Nephron (organoid): ENCODE measurements at regions not wholly inside any gene's neighbourhood (a gene's known extent, or its start where the extent isn't known, plus 50 kb on each side); places are given as distances from the start of the nearest gene placed in this dataset.

ENCODE experiments used
- H3K27ac Mint-ChIP-seq, 3 experiments: 2 replicates each; pipeline ENCODE4 v1.8.0; 2020; ENCODE audit warnings: mixed read lengths in 3 of 3, mild to moderate bottlenecking in 2 of 3, moderate library complexity in 1 of 3
- H3K27me3 Mint-ChIP-seq: 2 replicates; pipeline ENCODE4 v1.8.0; 2021; ENCODE audit warnings: low read depth, mild to moderate bottlenecking, moderate library complexity, mixed read lengths
- H3K36me3 Mint-ChIP-seq: 2 replicates; pipeline ENCODE4 v1.8.0; 2020; ENCODE audit warnings: low read depth, mixed read lengths
- H3K4me1 Mint-ChIP-seq: 2 replicates; pipeline ENCODE4 v1.8.0; 2020; ENCODE audit warnings: mixed read lengths
- H3K4me3 Mint-ChIP-seq, 3 experiments: 2 replicates each; pipeline ENCODE4 v1.8.0; 2020; ENCODE audit warnings: mild to moderate bottlenecking in 3 of 3, mixed read lengths in 3 of 3, moderate library complexity in 2 of 3
- H3K9me3 Mint-ChIP-seq: 2 replicates; pipeline ENCODE4 v1.8.0; 2020; ENCODE audit warnings: mixed read lengths
- TF ChIP-seq, protein P1 (sequence below), 3 experiments: fragments of 200-600 bp; sonication (generic); IDR thresholded peaks; one replicate each; pipeline ENCODE4 v1.5.0; 2021; ENCODE audit warnings: antibody characterized with exemption in 3 of 3; ENCODE audit not compliant: unreplicated experiment in 3 of 3

DNA sequence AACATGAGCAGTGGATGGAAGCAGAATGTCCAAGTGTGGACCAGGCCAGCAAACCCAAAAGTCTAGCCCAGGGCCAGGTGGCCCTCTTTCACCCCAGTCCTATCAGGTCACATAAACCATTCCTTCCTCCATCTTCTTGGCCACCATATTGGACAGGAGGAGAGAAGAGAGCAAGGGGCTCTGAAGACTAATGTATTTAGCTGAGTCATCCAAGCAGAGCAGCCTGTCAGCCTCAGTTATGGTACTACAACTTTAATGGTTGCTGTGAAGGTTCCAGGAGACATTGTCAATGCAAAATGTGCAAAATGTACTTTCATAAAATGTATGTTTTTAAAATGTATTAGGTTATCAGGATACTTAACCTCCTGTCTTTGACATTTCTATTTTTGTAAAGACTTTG, 159.5 kb downstream of the GPAM start:
- no peaks in the 10 kb centered on the region for H3K36me3 Mint-ChIP-seq
- no peaks in the 10 kb centered on the region for H3K27me3 Mint-ChIP-seq
- peaks cover 7% of the 10 kb centered on the region for H3K4me1 Mint-ChIP-seq
- peaks cover 3% of the 10 kb centered on the region for H3K9me3 Mint-ChIP-seq
- TF ChIP-seq, protein P1, sequence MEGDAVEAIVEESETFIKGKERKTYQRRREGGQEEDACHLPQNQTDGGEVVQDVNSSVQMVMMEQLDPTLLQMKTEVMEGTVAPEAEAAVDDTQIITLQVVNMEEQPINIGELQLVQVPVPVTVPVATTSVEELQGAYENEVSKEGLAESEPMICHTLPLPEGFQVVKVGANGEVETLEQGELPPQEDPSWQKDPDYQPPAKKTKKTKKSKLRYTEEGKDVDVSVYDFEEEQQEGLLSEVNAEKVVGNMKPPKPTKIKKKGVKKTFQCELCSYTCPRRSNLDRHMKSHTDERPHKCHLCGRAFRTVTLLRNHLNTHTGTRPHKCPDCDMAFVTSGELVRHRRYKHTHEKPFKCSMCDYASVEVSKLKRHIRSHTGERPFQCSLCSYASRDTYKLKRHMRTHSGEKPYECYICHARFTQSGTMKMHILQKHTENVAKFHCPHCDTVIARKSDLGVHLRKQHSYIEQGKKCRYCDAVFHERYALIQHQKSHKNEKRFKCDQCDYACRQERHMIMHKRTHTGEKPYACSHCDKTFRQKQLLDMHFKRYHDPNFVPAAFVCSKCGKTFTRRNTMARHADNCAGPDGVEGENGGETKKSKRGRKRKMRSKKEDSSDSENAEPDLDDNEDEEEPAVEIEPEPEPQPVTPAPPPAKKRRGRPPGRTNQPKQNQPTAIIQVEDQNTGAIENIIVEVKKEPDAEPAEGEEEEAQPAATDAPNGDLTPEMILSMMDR (IDR thresholded peaks at IDR 0.05; ENCODE audit: unreplicated experiment in 3 of 3) = no peak
- no peak overlapping the region for H3K4me3 Mint-ChIP-seq
- H3K27ac Mint-ChIP-seq = no peak overlapping the region

DNA sequence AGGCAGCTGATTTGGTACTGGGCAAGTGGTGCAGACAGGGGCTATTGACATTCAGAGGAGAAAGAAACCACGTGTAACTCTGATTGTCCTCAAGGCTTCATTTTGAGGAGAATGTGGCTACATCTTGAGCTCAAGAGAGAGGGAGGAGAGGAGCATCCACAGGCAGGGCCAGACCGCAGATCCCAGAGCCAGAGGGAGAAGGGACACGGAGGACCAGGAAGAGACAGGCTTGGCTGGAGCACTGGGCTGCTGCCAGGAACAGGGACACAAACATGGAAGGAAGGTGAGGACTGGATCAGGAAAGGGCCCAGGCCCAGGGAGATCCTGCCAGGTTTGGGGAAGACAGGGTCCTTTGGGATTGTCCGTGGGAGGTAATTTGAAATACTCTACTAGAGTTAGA, 158.3 kb downstream of the GPAM start:
- no peaks in the 10 kb centered on the region for H3K27me3 Mint-ChIP-seq
- TF ChIP-seq, protein P1 (IDR thresholded peaks at IDR 0.05; ENCODE audit: unreplicated experiment in 3 of 3) = no peak
- no peak overlapping the region for H3K27ac Mint-ChIP-seq

DNA sequence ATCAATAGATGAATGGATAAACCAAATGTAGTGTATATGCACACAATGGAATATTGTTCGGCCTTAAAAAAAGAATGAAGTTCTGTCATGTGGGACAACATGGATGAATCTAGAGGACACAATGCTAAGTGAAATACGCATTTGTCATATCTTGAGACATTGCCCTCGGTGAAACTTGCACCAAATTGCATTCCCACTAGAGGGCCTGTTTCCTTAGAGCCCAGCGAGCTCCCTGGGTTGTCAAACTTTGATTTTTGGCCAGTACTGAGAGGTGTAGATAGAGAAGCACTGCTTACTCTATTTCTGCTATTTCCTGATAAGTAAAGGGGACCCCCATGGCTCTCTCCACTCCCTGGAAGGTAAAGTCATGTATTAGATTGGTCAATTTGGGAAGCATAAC, 157.1 kb downstream of the GPAM start:
- H3K27me3 Mint-ChIP-seq = no peaks in the 10 kb centered on the region
- TF ChIP-seq, protein P1 (IDR thresholded peaks at IDR 0.05; ENCODE audit: unreplicated experiment in 3 of 3) = no peak
- no peaks in the 10 kb centered on the region for H3K4me1 Mint-ChIP-seq
- H3K36me3 Mint-ChIP-seq = no peaks in the 10 kb centered on the region
- peaks cover 15% of the 10 kb centered on the region for H3K9me3 Mint-ChIP-seq
- no peak overlapping the region for H3K27ac Mint-ChIP-seq
- no peak overlapping the region for H3K4me3 Mint-ChIP-seq

More for the DNA sequence above, 158.3 kb downstream of the GPAM start:
- no peak overlapping the region for H3K4me3 Mint-ChIP-seq
- no peaks in the 10 kb centered on the region for H3K36me3 Mint-ChIP-seq
- H3K9me3 Mint-ChIP-seq = peaks cover 12% of the 10 kb centered on the region
- peaks cover 7% of the 10 kb centered on the region for H3K4me1 Mint-ChIP-seq

DNA sequence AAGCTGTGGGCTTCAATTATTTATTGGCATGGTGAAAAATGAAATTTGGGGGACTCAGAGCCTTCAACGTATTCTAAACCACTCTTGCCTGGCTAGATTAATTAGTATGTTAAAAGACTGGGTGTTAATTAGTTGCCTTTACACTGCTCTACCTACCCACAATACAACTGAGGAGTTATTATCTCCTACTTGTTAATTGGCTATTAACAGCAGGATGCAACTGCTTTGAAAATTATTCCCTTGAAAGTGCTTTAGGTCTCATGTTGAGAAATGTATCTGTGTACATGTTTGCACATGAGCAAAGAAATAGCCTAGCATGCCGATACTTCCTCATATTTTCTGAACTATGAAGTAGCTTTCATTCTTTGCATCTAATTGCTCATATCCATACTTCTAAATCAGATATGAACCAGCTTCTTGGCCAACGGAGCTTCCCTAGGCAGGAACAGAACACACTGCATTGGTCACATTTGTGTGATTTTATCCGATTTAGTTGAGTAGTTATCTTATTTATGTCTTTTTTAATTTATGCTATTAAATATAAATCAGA, 155.8 kb downstream of the GPAM start:
- Mint-ChIP-seq H3K9me3 (peaks cover 23% of the 10 kb centered on the region), H3K27ac (no peak overlapping the region), H3K27me3 (no peaks in the 10 kb centered on the region), H3K4me3 (no peak overlapping the region), H3K36me3 (no peaks in the 10 kb centered on the region), H3K4me1 (no peaks in the 10 kb centered on the region)
- TF ChIP-seq, protein P1 (IDR thresholded peaks at IDR 0.05; ENCODE audit: unreplicated experiment in 3 of 3) = no peak

DNA sequence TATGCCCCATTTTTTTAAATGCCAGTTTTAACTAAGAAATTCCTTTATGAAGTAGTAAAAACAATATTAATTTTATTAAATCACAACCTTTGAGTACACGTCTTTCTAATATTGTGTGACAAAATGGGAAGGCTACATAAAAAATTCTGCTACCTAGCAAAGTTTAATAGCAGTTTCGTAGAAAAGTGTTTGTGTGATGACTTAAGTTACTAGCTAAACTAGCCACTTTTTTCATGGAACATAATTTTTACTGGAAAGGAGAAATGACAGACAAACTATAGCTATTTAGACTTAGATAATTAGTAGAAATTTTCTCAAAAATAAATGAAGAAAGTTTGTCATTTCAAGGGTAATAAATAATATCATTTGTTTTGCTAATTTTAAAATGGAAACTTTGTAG, 153.1 kb downstream of the GPAM start:
- no peaks in the 10 kb centered on the region for H3K36me3 Mint-ChIP-seq
- no peaks in the 10 kb centered on the region for H3K4me1 Mint-ChIP-seq
- TF ChIP-seq, protein P1 (IDR thresholded peaks at IDR 0.05; ENCODE audit: unreplicated experiment in 3 of 3) = no peak
- H3K9me3 Mint-ChIP-seq = peaks cover 29% of the 10 kb centered on the region
- no peaks in the 10 kb centered on the region for H3K27me3 Mint-ChIP-seq
- no peak overlapping the region for H3K27ac Mint-ChIP-seq
- H3K4me3 Mint-ChIP-seq = no peak overlapping the region

DNA sequence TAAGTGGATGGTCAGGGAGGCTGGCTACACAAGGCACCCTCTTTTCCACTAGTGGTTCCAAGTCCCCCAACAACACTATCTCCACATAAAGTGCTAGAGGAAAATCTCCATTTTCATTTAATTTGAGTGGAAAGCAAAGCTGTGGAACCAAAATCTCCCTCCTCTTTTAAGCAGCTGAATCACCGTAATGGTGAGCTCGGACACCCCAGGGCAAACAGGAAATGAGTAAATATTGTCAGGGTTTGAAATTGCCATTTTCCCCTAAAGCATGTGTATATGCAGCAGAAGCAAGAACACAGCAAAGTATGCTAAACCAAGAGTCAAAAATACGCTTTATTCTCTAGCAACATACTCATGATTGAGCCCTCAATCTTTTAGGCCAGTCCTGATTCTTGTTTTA, 143.7 kb downstream of the GPAM start:
- Mint-ChIP-seq H3K27me3 (no peaks in the 10 kb centered on the region), H3K27ac (peak overlapping the region in 1 of 3 experiments; percentile 5), H3K4me1 (no peaks in the 10 kb centered on the region), H3K4me3 (no peak overlapping the region), H3K36me3 (no peaks in the 10 kb centered on the region), H3K9me3 (peaks cover 12% of the 10 kb centered on the region)
- TF ChIP-seq, protein P1 (IDR thresholded peaks at IDR 0.05; ENCODE audit: unreplicated experiment in 3 of 3) = no peak
